LNCAP (cell line): ENCODE measurements at regions not wholly inside any gene's neighbourhood (a gene's known extent, or its start where the extent isn't known, plus 50 kb on each side); places are given as distances from the start of the nearest gene placed in this dataset.

Source experiments
- CTCF ChIP-seq: fragments of 450-650 bp; IDR thresholded peaks from 2 replicates; pipeline ENCODE4 v1.5.1; 2017; ENCODE audit warnings: mild to moderate bottlenecking

DNA sequence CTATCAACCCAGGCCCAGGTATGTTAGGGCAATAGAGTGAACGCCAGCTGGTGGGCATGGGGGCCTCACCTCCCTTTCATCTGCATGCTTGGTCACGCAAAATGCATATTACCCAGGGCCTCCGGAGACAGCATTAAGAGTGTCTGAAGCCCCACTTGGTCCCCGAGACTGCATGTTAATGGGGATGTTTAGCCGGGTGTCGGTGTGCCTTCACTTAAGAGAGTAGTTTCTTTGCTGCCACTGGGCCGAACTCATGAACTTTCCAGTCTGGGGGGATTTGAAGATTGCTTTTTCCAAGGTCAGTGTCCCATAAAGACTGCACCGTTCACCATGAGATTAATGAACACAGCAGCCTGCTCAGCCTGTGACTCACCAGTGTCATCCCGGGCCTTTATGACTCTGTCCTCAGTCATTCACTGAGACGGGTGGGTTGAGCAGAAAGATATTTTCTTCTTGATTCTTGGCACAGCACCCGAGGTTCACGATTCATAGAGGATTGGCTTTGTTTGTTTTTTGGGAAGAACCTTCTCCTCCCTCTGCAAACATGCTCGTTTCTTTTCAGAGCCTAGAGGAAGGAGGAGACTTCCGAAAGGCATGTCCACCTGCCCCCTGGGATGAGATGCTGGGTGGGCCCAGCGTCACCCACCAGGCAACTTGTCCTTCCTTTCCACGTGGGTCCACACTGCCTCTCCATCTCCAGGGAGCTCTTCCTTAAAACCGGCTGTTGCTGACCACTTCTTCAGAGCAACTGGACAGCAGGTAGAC is 199.1 kb downstream of the GLI2 start:
- TF ChIP-seq CTCF = no peak

- no peak for TF ChIP-seq CTCF
These were observed 200.0 kb downstream of the GLI2 start for GRCh38 chr2:120935339-120936313.

DNA sequence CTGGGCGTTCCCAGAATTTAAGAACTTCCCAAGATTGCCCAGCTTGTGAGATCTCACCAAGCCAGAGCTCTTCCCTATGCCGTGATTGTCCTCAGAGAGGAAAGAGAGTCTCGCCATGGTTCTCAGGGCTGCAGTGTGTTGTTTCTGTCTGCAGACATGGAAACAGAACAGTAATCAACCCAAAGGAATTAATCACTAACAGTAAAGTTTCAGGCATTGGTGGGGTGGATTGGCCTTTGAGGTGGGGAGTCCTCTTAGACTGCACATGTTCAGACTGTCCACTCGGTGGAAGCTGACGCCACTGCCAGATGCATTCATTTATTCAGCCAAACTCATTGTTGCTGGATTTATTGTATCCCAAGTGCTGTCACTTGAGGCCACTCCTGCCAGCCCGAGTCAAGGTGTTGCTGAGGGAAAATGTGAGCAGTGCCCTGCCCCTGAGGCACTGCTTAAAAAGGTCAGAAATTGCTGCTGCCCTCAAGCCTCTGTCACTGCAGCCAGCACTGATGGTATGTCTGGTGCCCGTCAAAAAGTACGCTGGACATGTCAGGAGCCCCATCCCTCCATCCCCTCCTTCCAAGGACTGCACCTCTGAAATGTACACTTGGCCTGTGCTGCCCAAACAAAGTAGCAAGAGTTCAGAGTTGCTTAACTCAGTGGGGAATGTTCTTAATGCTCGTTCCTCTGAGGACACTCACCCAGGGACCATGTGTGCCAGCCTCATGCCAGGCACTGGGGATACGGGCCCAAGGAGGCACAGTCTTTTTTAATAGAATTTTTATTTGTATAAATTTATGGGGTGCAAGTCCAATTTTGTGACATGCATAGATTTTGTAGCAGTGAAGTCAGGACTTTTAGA is 201.0 kb downstream of the GLI2 start:
- TF ChIP-seq CTCF = no peak

- TF ChIP-seq CTCF = no peak
These were observed 202.0 kb downstream of the GLI2 start for GRCh38 chr2:120937686-120938044.

DNA sequence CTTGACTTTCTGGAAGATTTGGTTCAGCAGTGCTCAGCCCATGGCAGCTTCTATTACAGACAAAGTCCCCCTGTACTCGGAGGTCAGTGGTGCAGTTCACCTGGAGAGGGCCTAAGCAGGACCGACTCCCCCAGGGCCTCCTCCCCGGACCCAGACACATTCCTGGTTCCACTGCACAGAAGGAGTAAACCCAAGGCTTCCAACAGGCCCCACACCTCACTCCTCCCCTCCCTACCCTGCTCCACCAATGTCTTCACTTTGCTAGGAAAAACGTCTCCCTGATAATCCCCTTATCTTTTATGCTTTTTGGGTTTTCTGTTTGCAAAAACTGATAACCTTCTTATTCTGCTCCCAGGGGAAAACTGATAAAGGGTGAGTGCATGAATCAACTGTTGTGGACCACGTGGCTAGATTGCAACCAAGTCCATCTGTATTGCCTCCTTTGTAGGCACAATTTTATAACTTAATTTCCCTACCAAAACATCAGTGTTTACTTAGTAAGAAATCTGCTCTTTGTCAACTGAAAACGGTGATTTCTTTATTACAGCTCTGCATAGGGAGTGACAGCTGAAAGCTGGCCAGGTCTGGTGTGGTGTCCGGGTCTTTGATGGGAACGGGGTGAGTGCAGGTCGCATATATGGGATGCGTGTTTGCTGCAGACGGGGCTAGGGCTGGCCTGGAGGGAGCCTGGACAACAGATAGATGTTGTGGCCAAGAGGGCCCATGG is 202.5 kb downstream of the GLI2 start:
- no peak for TF ChIP-seq CTCF

- TF ChIP-seq CTCF = no peak
These were observed 204.1 kb downstream of the GLI2 start for GRCh38 chr2:120939595-120940318.
